SH-SY5Y (cell line): ENCODE measurements at regions not wholly inside any gene's neighbourhood (a gene's known extent, or its start where the extent isn't known, plus 50 kb on each side); places are given as distances from the start of the nearest gene placed in this dataset.

Experiments used
- GATA2 ChIP-seq: IDR thresholded peaks from 2 replicates; pipeline ENCODE4 v1.6.1; 2011; ENCODE audit warnings: mild to moderate bottlenecking, low read depth, low read length
- GATA3 ChIP-seq: IDR thresholded peaks from 2 replicates; pipeline ENCODE4 v1.6.1; 2011; ENCODE audit warnings: low read depth, mild to moderate bottlenecking, low read length, moderate library complexity

GRCh38 chr2:225773148-225773547 is 373.6 kb downstream of the NYAP2 start:
- TF ChIP-seq GATA2 (no peak), GATA3 (no peak)
